Activated naive CD8-positive, alpha-beta T cell treated with anti-CD3 and anti-CD28 coated beads, Interleukin-2, amount 10 ng/mL, durations not matched to agents 7 days and 5 days (primary cell): ENCODE measurements at regions not wholly inside any gene's neighbourhood (a gene's known extent, or its start where the extent isn't known, plus 50 kb on each side); places are given as distances from the start of the nearest gene placed in this dataset.
"Not testable (repeated sequence)": the region's sequence is repeated elsewhere in the genome, so short reads cannot be mapped to it uniquely, and the experiment has no call there.

ENCODE experiments used
- ATAC-seq: fragments of 150-1000 bp; cut with Tn5 transposase; one replicate; pipeline ENCODE4 v1.10.0; 2021; ENCODE audit warnings: low read depth, moderate library complexity
- POLR2A ChIA-PET: fragments of 350-600 bp; sonication (Branson Sonifier 250); formaldehyde crosslinking; loops from one replicate; lab custom pipeline; 2021; ENCODE audit warnings: antibody characterized with exemption; lab: Charles Lee
- DNase-seq: peaks from one replicate; pipeline ENCODE4 v3.0.0; 2021
- H3K27ac Mint-ChIP-seq: one replicate; pipeline ENCODE4 v1.8.0; 2022; ENCODE audit warnings: mild to moderate bottlenecking, mixed read lengths
- H3K27me3 Mint-ChIP-seq: one replicate; pipeline ENCODE4 v1.8.0; 2022; ENCODE audit warnings: mild to moderate bottlenecking, moderate library complexity, mixed read lengths
- H3K36me3 Mint-ChIP-seq: one replicate; pipeline ENCODE4 v1.8.0; 2021; ENCODE audit warnings: mild to moderate bottlenecking, mixed read lengths
- H3K4me1 Mint-ChIP-seq: one replicate; pipeline ENCODE4 v1.8.0; 2021; ENCODE audit warnings: mixed read lengths
- H3K4me3 Mint-ChIP-seq: one replicate; pipeline ENCODE4 v1.8.0; 2022; ENCODE audit warnings: mild to moderate bottlenecking, moderate library complexity, mixed read lengths
- H3K9me3 Mint-ChIP-seq: one replicate; pipeline ENCODE4 v1.8.0; 2021; ENCODE audit warnings: mixed read lengths

DNA sequence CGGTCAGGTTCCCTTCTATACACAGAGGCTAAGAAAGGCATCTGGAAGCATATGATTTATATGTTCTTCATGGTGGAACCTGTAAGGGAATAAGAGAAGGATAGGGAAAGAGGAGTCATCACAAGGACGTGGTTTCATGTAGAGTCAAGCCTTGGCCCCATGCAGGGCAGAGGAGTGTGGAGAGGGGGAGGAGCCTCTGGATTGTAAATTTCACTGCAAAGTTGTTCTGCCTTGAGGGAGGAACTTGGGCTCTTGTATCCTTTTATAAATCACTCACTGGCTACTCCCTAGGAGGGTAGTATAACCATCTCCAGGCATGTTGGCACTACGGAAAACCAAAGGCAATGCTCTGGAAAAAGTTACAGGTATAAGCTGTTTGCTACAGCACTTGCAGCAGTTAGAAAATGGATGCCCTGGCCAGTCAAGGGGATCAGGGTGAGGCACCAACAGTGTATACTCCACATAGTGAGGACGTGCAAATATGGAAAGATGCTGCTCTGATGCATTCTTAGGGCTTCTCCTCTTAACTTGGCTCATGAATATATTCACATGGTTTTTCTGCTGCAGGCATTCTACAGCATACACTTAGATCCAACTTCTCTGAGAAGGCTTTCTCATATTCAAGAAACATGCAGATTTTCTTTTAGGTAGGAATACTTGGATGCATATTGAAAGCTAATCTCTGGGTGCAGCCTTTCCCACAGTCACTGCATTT, 60.3 kb upstream of the ZNF81 start:
- Mint-ChIP-seq H3K27me3 (peaks cover 4% of the 10 kb centered on the region), H3K27ac (no peak overlapping the region), H3K4me3 (no peak overlapping the region), H3K9me3 (peaks cover 1% of the 10 kb centered on the region), H3K4me1 (no peaks in the 10 kb centered on the region), H3K36me3 (no peaks in the 10 kb centered on the region)
- no peak for DNase-seq
- POLR2A ChIA-PET: no interaction called here
- no peak for ATAC-seq

DNA sequence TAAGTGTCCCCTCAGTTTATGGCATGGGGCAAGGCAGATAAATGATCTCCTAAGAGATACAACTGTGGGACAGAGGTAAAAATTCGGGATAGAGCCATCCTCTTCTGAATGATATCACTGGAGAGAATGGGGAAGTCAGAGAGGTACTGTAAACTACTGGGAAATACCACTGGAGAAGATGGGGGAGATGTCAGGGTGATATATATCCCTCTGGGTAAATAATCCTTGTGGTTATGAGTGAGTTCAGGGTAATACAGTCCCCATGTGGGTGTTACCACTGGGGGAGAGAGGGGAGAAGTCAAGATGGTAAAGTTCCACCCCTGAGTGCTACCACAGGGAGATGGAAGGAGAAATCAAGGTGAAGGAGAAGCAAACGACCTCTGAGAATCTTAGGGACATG, 63.9 kb upstream of the ZNF81 start:
- ATAC-seq (no peak), DNase-seq (no peak)
- Mint-ChIP-seq H3K4me1 (no peaks in the 10 kb centered on the region), H3K27me3 (peaks cover 7% of the 10 kb centered on the region), H3K27ac (no peak overlapping the region), H3K9me3 (peaks cover 7% of the 10 kb centered on the region), H3K4me3 (no peak overlapping the region), H3K36me3 (no peaks in the 10 kb centered on the region)
- POLR2A ChIA-PET: no interaction called here

DNA sequence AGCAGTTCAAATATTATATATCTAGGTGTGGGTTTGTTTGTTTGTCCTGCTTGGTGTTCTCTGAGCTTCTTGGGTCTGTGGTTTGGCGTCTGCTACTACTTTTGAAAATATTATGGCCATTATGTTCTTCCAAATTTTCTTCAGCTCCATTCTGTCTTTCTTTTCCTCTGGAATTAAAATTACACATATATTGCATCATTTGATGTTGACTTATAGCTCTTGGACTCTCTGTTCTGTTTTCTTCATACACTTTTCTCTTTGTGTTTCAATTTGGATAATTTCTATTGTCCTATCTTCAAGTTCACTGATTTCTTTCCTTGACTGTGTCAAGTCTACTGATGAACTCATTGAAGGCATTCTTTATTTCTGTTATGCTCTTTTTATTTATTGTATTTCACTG, 65.2 kb upstream of the ZNF81 start:
- ATAC-seq (no peak), DNase-seq (no peak)
- no peak overlapping the region for H3K27ac Mint-ChIP-seq
- peaks cover 7% of the 10 kb centered on the region for H3K27me3 Mint-ChIP-seq
- H3K36me3 Mint-ChIP-seq: no peaks in the 10 kb centered on the region
- no peaks in the 10 kb centered on the region for H3K4me1 Mint-ChIP-seq
- H3K4me3 Mint-ChIP-seq: no peak overlapping the region
- H3K9me3 Mint-ChIP-seq: peaks cover 7% of the 10 kb centered on the region
- POLR2A ChIA-PET: no interaction called here

DNA sequence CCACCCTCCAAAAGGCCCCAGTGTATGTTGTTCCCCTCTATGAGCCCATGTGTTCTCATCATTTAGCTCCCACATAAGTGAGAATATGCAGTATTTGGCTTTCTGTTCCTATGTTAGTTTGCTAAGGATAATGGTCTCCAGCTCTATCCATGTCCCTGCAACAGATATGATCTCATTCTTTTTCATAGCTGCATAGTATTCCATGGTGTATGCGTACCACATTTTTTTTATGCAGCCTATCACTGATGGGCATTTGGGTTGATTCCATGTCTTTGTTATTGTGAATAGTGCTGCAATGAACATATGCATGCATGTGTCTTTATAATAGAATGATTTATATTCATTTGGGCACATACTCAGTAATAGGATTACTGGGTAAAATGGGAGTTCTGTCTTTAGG, 73.9 kb upstream of the ZNF81 start:
- H3K4me1 Mint-ChIP-seq, POLR2A ChIA-PET, H3K27me3 Mint-ChIP-seq, ATAC-seq, H3K4me3 Mint-ChIP-seq, H3K9me3 Mint-ChIP-seq, H3K27ac Mint-ChIP-seq, H3K36me3 Mint-ChIP-seq, DNase-seq: not testable (repeated sequence)

DNA sequence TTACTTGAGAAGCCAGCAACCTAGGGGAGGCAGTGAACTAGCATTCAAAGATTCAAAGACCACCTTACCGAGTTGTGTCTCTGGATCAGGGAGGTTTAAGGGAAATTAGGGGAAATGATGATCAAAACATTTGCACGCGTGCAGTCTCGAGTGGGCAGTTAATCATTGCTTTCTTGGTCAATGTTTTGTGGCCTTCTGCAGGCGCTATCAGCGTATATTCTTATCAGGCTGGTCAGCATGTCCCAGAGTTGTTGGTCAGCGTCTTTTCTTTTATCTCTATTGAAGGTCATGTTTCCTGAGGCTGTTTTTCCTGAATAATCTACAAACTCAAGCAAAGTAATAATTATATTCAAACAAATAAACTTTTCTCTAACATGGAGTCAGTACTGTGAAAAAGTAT, 84.0 kb upstream of the ZNF81 start:
- DNase-seq (no peak), ATAC-seq (no peak)
- Mint-ChIP-seq H3K4me1 (peaks cover 7% of the 10 kb centered on the region), H3K27me3 (peaks cover 5% of the 10 kb centered on the region), H3K27ac (no peak overlapping the region), H3K4me3 (no peak overlapping the region), H3K36me3 (no peaks in the 10 kb centered on the region), H3K9me3 (no peaks in the 10 kb centered on the region)
- POLR2A ChIA-PET: no interaction called here

DNA sequence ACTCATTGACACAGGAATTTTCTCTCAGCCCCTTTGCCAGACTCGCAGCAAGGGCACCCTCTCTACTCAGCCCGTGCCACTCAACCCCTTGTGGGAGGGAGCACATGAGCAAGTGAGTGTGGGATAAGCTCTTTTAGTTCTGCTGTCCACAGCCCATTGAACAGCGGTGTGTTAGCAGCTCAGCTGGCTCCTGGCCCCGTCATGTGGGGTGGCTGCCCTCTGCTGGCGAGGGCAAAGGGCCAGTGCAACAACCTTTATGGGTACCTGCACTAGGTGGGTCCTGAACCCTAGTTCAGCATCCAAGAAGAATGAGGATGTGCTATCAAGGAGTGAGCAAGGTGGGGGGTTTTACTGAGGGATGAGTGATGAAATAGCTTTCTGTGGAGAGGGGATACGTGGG, 85.0 kb upstream of the ZNF81 start:
- H3K9me3 Mint-ChIP-seq: no peaks in the 10 kb centered on the region
- H3K36me3 Mint-ChIP-seq: no peaks in the 10 kb centered on the region
- no peak overlapping the region for H3K4me3 Mint-ChIP-seq
- peaks cover 7% of the 10 kb centered on the region for H3K4me1 Mint-ChIP-seq
- H3K27ac Mint-ChIP-seq: no peak overlapping the region
- POLR2A ChIA-PET: no interaction called here
- ATAC-seq: peak; percentile 47
- H3K27me3 Mint-ChIP-seq: peaks cover 5% of the 10 kb centered on the region
- DNase-seq: peak; percentile 33

DNA sequence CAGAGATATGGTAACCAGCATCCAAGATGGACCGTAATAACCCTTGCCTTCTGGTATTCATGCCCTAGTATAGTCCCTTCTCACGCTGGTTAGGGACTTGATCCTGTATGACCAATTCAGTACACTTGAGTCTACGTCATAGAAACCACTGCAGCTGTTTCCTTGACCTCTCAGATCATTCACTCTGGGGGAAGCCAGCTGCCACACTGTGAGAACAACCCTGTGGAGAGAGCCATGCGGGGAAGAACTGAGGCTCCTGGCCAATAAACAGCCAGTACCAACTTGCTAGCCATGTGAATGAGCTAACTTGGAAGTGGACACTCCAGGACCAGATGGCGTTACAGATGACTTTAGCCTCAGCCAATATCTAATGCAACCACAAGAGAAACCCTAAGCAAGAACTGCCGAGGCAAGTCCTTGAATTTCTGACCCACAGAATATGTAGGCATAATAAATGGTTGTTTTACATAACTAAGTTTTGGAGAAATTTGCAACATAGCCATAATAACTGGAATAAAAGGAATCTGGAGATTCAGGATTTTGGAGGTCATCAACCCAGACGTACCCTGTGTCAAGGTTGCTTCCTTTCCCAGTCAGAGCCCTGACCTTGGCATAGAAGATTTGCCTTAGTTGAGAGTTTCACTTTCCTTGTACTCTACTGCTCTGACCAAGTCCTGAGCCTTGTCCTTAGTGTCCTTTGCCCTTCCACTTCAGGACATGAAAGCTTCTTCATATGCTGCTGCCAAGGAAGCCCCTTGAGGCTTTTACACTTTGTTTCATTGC, 87.3 kb upstream of the ZNF81 start:
- Mint-ChIP-seq H3K36me3 (no peaks in the 10 kb centered on the region), H3K4me3 (no peak overlapping the region), H3K4me1 (peaks cover 7% of the 10 kb centered on the region), H3K27ac (no peak overlapping the region), H3K9me3 (no peaks in the 10 kb centered on the region), H3K27me3 (peaks cover 2% of the 10 kb centered on the region)
- DNase-seq: no peak
- POLR2A ChIA-PET: no interaction called here
- no peak for ATAC-seq

DNA sequence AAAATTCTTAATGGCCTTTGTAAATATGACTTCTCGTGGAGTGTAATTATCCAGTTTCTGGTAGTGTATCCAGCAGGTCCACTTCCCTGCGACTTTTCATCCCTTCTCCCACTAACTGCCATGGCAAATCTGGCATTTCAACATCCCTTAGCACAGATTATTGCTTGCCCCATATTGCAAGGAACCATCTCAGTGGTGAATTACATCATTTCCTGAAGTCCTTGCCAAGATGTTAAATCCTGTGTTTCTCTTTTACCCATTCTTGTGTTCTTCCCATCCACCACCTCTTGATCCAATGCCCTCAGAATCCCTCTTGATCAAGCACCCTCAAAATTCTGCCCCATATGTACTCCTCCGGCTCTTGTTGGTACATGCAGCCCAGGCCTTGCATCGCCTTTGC, 88.1 kb upstream of the ZNF81 start:
- ATAC-seq (no peak), DNase-seq (no peak)
- POLR2A ChIA-PET: no interaction called here
- Mint-ChIP-seq H3K27ac (no peak overlapping the region), H3K4me3 (no peak overlapping the region), H3K36me3 (no peaks in the 10 kb centered on the region), H3K27me3 (peaks cover 2% of the 10 kb centered on the region), H3K4me1 (peaks cover 7% of the 10 kb centered on the region), H3K9me3 (no peaks in the 10 kb centered on the region)

DNA sequence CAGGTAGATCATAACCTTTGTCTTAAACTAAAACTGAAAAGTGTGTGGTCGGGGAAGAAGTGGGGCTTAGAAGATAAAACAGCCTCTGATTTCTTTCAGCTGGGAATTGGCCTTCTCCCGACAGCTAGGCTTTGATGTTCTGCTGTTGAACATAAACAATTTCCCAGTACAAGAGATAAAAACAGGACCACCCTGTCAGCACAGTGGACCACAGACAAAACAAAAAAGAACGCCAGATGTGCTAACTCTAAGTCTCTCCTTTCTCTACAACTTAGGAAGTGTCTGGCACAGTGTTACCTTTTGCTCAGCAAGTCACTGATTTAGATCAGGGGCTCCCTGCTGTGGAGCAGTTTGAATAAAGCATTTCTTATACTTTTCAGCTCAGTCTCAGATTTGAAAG, 87.5 kb upstream of the UXT start:
- H3K4me3 Mint-ChIP-seq: no peak overlapping the region
- no peak for ATAC-seq
- no peak for DNase-seq
- H3K36me3 Mint-ChIP-seq: no peaks in the 10 kb centered on the region
- H3K9me3 Mint-ChIP-seq: no peaks in the 10 kb centered on the region
- peaks cover 2% of the 10 kb centered on the region for H3K27me3 Mint-ChIP-seq
- H3K4me1 Mint-ChIP-seq: peaks cover 7% of the 10 kb centered on the region
- POLR2A ChIA-PET: no interaction called here
- H3K27ac Mint-ChIP-seq: no peak overlapping the region

DNA sequence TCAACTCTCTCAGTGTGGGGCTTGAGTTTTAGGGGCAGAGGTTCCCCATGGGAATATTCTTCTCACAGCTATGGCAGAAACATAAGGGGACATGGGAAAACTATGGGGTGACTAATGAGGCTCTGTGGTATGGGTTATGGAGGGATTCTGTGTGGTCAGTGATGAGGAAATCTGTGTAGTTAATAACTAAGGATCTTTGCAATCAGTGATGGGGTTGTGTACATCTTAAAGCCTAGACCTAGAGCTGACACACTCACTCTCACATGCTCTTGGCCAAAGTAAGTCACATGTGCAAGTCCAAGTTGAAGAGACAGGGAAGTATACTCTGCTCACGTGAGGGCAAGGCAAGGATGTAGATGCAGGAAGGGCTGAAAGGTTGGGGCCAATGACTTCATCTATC, 86.4 kb upstream of the UXT start:
- Mint-ChIP-seq H3K36me3 (no peaks in the 10 kb centered on the region), H3K9me3 (no peaks in the 10 kb centered on the region), H3K27ac (no peak overlapping the region), H3K27me3 (peaks cover 2% of the 10 kb centered on the region), H3K4me3 (no peak overlapping the region), H3K4me1 (peaks cover 7% of the 10 kb centered on the region)
- POLR2A ChIA-PET: no interaction called here
- ATAC-seq (no peak), DNase-seq (no peak)

DNA sequence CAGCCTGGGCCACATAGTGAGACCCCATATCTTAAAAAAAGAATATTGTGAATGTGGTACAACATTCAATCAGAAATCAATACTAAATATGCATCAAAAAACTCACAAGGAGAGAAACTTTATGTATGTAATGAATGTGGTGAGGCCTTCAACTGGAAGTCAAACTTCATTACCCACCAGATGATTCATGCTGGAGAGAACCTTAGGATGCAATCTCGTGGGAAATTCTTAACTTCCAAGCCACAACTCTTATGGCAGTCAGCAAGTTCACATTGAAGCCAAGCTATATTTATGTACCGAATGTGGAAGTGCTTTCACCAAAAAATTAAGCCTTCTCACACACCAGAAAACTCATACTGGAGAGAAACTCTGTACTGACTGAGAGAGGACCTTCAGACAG, 84.5 kb upstream of the UXT start:
- peaks cover 3% of the 10 kb centered on the region for H3K4me1 Mint-ChIP-seq
- POLR2A ChIA-PET: no interaction called here
- DNase-seq (no peak), ATAC-seq (no peak)
- H3K27me3 Mint-ChIP-seq: peaks cover 2% of the 10 kb centered on the region
- H3K36me3 Mint-ChIP-seq: no peaks in the 10 kb centered on the region
- H3K4me3 Mint-ChIP-seq: no peak overlapping the region
- H3K9me3 Mint-ChIP-seq: no peaks in the 10 kb centered on the region
- H3K27ac Mint-ChIP-seq: no peak overlapping the region

DNA sequence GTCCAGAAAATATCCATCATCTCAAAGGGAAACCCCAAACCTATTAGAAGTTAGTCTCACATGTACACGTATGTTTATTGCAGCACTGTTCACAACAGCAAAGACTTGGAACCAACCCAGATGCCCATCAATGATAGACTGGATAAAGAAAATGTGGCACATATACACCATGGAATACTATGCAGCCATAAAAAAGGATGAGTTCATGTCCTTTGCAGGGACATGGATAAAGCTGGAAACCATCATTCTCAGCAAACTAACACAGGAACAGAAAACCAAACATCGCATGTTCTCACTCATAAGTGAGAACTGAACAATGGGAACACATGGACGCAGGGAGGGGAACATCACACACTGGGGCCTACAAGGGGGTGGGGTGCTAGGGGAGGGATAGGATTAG, 79.9 kb upstream of the UXT start:
- H3K36me3 Mint-ChIP-seq, POLR2A ChIA-PET, ATAC-seq, H3K9me3 Mint-ChIP-seq, H3K27me3 Mint-ChIP-seq, H3K27ac Mint-ChIP-seq, DNase-seq, H3K4me3 Mint-ChIP-seq, H3K4me1 Mint-ChIP-seq: not testable (repeated sequence)

DNA sequence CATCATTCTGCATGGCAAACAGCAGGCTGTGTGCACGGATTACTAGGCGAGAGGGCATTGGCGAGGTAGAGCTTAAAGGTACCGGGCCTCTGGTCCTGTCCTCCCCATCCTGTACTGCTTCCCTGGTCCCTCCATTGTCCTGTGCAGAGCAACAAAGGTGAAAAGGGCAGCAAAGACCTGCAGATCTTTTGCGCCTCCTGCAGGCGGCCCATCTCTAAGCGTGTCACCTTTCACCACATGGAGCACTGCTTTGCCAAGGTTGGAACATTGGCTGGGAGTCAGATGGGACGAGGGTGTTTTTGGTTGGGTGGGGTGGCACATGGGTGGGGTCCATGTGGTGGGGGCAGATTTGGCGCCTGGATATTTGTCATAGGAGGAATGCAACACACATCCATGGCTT, 64.7 kb upstream of the UXT start:
- Mint-ChIP-seq H3K4me3 (no peak overlapping the region), H3K27me3 (no peaks in the 10 kb centered on the region), H3K4me1 (peaks cover 1% of the 10 kb centered on the region), H3K27ac (no peak overlapping the region), H3K36me3 (no peaks in the 10 kb centered on the region), H3K9me3 (no peaks in the 10 kb centered on the region)
- ATAC-seq (no peak), DNase-seq (no peak)
- POLR2A ChIA-PET: no interaction called here

DNA sequence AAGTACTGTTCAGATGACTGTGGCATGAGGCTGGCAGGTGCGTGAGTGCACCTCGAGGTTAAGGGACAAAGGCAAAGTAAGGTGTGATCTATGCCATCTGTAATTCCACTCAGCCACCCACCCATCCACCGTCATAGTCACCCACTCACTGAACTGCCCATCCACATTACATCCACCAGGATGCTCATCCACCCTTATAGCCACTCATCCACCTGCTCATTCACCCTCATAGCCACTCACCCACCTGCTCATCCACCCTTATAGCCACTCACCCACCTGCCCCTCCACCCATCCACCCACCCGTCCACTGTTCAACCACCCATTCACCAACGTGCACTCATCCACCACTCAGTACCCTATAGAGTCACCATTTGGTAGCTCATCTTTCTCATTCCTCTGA, 64.1 kb upstream of the UXT start:
- no peak overlapping the region for H3K4me3 Mint-ChIP-seq
- H3K4me1 Mint-ChIP-seq: peaks cover 1% of the 10 kb centered on the region
- POLR2A ChIA-PET: no interaction called here
- ATAC-seq: no peak
- no peak for DNase-seq
- no peaks in the 10 kb centered on the region for H3K27me3 Mint-ChIP-seq
- no peaks in the 10 kb centered on the region for H3K9me3 Mint-ChIP-seq
- peak overlapping the region; percentile 28 for H3K27ac Mint-ChIP-seq
- no peaks in the 10 kb centered on the region for H3K36me3 Mint-ChIP-seq
